Skeletal muscle satellite cell (primary cell): ENCODE measurements at regions not wholly inside any gene's neighbourhood (a gene's known extent, or its start where the extent isn't known, plus 50 kb on each side); places are given as distances from the start of the nearest gene placed in this dataset.
A peak's percentile ranks its signal among the peaks of the same experiment; 100 is the strongest.

Experiments used
- H3K27me3 ChIP-seq: 2 replicates; pipeline ENCODE4 v1.7.0; 2013; ENCODE audit warnings: low read length; ENCODE audit not compliant: control insufficient read depth, insufficient read depth
- H3K36me3 ChIP-seq: 2 replicates; pipeline ENCODE4 v1.7.0; 2013; ENCODE audit warnings: mild to moderate bottlenecking, control low read depth, low read length; ENCODE audit not compliant: insufficient read depth
- H3K4me1 ChIP-seq: 2 replicates; pipeline ENCODE4 v1.7.0; 2013; ENCODE audit warnings: low read length; ENCODE audit not compliant: control insufficient read depth, insufficient read depth
- H3K4me2 ChIP-seq: 2 replicates; pipeline ENCODE4 v1.7.0; 2013; ENCODE audit warnings: mild to moderate bottlenecking, low read length
- H3K4me3 ChIP-seq: 2 replicates; pipeline ENCODE4 v1.7.0; 2013; ENCODE audit warnings: low read length
- H3K9ac ChIP-seq: 2 replicates; pipeline ENCODE4 v1.7.0; 2013; ENCODE audit warnings: mild to moderate bottlenecking, low read depth, low read length, moderate library complexity
- H3K9me3 ChIP-seq: replicated peaks from 2 replicates; pipeline ENCODE4 v1.7.0; 2013; ENCODE audit warnings: mild to moderate bottlenecking, control low read depth, low read length

DNA sequence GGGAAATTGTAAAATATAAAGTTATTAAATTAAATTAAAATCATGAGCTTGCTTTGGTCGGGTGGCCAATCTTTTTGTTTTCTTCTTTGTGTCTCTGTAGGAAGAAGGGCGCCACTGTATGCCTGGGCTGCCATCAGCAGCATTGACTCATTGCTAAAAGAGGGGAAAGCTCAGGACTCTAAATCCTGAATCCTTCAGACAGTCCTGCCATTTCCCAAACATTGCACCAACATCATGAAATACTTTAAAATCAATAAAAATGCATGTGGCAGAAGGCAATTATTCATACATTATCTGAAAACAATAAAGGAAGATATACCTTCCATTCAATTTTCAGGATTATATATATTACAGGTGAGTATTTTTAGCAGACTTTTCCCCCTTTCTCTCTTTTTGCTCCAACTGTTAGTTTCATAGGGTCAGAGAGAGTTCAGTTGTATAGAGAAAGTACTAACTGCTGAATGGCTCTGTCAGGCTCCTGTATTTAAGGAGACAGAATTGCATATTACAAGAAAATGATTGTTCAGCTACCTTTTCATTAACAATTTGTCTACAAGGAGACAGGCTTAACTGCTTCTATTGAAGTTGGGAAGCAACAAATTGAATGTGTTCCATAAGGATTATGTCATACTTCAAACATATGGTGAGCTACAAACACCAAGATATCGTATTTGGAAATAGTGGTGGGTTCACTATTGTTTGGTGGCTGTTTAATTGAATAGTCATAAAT, 95.7 kb downstream of the ATPSCKMT start:
- Histone ChIP-seq H3K4me3 (no peak overlapping the region), H3K4me2 (no peak overlapping the region), H3K4me1 (no peaks in the 10 kb centered on the region), H3K9me3 (no peaks in the 10 kb centered on the region), H3K36me3 (no peaks in the 10 kb centered on the region), H3K9ac (no peak overlapping the region), H3K27me3 (no peaks in the 10 kb centered on the region)

DNA sequence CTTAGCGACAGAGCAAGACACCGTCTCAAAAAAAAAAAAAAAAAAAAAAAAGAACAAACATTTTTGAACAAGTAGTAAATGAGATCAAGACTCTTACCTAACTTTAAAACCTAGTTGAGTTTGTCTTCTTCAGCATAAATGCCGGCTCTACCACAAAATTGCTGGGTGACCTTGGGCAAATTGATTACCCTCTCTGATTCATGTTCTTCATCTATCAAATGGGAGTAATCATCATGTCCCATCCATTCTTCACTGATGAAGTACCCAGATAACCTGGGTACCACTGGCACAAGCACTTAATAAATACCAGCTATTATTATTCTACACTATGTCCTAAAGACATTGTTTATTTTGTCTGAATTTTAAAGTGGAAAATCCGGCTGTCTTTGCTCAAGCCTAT, 96.3 kb downstream of the ATPSCKMT start:
- H3K4me2 ChIP-seq: no peak overlapping the region

DNA sequence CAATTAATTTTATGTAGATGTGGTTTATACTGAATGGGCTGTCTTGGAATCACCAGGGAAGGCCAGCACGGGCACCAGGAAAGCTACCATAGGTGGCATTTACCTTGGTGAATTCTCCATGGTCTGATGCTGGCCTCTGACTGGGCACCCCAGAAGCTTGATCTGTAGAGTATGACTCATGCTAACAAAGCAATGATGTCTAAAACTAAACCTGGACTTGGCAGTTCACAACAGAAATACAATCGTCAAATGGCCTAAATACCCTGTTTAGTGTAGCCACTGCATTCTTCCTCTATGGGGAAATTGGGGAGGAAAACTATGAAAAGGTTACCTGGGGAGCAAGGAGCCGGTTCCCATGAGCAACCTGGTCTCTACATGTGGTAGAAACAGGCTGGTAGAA, 98.0 kb downstream of the ATPSCKMT start:
- Histone ChIP-seq H3K9me3 (no peaks in the 10 kb centered on the region), H3K36me3 (no peaks in the 10 kb centered on the region), H3K27me3 (no peaks in the 10 kb centered on the region)

More for the DNA sequence above, 96.3 kb downstream of the ATPSCKMT start:
- Histone ChIP-seq H3K9ac (no peak overlapping the region), H3K4me1 (no peaks in the 10 kb centered on the region), H3K27me3 (no peaks in the 10 kb centered on the region), H3K4me3 (no peak overlapping the region), H3K36me3 (no peaks in the 10 kb centered on the region), H3K9me3 (no peaks in the 10 kb centered on the region)

DNA sequence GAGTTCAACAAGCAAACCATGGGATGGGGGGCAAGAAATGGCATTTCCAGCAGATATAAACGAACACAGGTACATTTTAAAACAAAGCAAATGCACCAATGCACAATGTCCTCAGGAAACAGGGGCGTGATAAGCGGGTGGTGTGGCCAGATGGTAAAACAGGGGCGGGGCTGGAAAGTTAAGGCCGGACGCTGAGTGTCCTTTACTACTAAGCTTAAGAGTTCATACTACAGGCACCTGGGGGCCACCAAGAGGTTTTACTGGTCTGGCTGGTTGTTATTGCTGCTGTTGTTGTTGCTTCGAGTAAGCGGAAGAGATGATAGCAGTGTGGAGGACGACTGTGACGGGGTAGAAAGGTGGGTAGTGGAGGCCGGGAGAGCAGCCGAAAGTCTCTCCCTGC, 99.8 kb downstream of the ATPSCKMT start:
- no peaks in the 10 kb centered on the region for H3K27me3 ChIP-seq
- H3K4me1 ChIP-seq: no peaks in the 10 kb centered on the region
- H3K4me3 ChIP-seq: no peak overlapping the region
- H3K36me3 ChIP-seq: no peaks in the 10 kb centered on the region
- no peaks in the 10 kb centered on the region for H3K9me3 ChIP-seq
- no peak overlapping the region for H3K4me2 ChIP-seq
- no peak overlapping the region for H3K9ac ChIP-seq

More for the DNA sequence above, 98.0 kb downstream of the ATPSCKMT start:
- H3K4me2 ChIP-seq: no peak overlapping the region
- no peak overlapping the region for H3K4me3 ChIP-seq
- H3K9ac ChIP-seq: no peak overlapping the region
- H3K4me1 ChIP-seq: no peaks in the 10 kb centered on the region

DNA sequence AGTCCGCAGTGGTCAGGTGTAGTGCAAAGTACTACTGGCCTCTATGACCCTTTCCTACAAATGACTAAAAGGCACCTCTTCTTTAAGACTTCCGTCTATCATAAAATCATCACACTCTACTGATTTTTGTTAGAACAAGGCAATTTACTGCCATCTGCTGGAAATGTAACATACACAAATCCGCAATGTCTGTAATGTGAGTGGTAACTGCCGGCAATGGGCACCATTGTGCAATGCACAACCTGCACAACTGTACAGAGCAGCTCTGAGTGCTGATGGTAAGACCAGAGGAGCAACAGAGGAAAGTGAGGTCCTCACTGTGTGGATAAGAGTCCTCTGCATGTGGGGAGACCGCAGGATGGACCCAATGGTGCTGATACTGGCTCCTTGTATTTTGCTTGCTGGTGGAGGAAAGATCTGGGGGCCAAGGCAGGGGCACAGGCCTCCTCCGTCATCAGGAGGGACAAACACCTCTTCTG, 103.7 kb downstream of the ATPSCKMT start:
- Histone ChIP-seq H3K4me3 (no peak overlapping the region), H3K36me3 (no peaks in the 10 kb centered on the region), H3K4me1 (no peaks in the 10 kb centered on the region), H3K4me2 (no peak overlapping the region), H3K9ac (no peak overlapping the region), H3K27me3 (no peaks in the 10 kb centered on the region), H3K9me3 (no peaks in the 10 kb centered on the region)

DNA sequence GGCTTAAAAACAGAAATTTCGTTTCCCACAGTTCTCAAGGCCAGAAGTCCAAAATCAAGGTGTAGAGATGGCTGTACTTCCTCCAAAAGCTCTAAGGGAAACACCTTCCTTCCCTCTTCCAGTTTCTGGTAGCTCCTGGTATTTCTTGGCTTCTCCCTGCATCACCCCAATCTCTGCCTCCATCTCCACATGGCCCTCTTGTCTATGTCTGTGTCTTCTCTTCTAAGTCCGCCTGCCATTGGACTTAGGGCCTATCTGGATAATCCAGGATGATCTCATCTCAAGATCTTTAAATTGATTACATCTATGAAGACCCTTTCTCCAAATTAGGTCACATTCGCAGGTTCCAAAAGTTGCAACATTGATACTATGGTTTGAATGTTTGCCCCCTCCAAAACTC, 105.6 kb downstream of the ATPSCKMT start:
- no peaks in the 10 kb centered on the region for H3K36me3 ChIP-seq
- H3K9me3 ChIP-seq: no peaks in the 10 kb centered on the region
- H3K4me2 ChIP-seq: no peak overlapping the region
- peaks cover under 1% of the 10 kb centered on the region for H3K4me1 ChIP-seq
- no peak overlapping the region for H3K4me3 ChIP-seq
- no peak overlapping the region for H3K9ac ChIP-seq
- no peaks in the 10 kb centered on the region for H3K27me3 ChIP-seq

DNA sequence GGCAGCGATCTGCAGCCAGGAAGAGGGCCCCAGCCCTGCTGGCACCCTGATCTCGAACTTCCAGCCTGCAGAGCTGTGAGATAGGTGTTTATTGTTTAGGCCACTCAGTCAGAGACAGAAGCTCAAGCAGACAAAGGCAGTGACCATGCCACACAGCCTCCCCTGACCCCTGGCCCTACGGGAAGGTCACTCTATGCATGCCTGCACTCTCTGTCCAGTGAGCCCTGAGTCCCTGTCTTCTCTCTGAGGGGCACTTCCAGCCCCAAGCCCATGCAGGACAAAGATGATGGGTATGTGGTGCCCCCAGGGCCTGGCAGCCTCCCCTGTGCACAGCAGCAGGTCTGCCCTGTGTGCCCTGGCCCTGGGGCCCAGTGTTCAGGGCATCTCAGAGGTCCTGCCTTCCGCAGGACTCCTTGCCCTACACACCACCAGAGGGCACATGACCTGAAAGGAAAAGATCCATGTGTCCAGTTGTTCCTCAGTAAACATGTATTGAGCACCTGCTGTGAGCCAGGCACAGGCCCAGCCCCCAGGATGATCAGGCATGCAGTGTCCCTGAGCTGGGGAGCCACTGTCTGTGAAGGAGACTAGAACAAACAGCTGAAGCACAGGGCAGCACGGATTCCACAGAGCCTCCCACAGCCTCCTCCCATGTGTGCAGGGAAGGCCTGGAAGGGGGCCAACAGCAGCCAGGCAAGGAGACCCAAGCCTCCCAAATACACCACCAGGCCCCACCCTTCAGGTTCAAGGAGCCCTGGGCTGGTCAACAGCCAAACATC, 109.3 kb downstream of the ATPSCKMT start:
- H3K4me1 ChIP-seq: peaks cover 5% of the 10 kb centered on the region
- H3K4me3 ChIP-seq: no peak overlapping the region
- no peak overlapping the region for H3K4me2 ChIP-seq
- no peaks in the 10 kb centered on the region for H3K36me3 ChIP-seq
- no peak overlapping the region for H3K9ac ChIP-seq
- no peaks in the 10 kb centered on the region for H3K9me3 ChIP-seq
- H3K27me3 ChIP-seq: peaks cover 2% of the 10 kb centered on the region

DNA sequence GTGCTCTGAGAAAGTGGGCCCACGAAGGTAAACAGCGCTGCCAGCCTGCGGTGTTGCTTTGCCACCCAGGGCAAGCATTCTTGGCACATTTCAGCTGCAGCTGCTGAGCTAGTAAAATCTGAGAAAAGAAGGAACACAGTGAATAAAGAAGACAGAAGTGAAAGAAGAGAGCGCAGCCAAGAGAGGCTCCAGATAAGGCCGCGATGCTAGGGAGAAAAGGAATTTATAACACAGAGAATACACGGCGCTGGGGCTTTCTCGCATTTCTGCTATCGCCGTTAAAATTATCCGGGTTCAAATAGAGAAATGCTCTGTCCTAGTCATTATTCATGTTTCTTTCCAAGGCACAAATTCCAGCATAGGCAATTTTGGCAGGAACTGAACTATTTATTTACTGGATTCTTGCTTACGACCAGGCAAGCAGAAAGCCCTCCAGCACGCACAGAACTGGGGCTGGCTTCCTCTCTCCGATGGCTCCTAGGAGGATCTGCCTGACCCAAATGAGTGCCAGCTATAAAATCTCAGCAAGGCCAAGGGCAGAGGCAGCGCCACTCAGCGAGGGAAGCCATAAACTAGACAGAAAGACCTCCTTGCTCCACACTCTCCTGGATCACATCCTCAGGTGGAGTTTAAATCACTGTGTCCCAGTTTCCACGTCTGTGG, 111.2 kb downstream of the ATPSCKMT start:
- Histone ChIP-seq H3K9ac (no peak overlapping the region), H3K4me3 (peak overlapping the region; percentile 18), H3K36me3 (no peaks in the 10 kb centered on the region), H3K9me3 (no peaks in the 10 kb centered on the region), H3K27me3 (peaks cover 2% of the 10 kb centered on the region), H3K4me2 (peak overlapping the region; percentile 71), H3K4me1 (peaks cover 5% of the 10 kb centered on the region)

DNA sequence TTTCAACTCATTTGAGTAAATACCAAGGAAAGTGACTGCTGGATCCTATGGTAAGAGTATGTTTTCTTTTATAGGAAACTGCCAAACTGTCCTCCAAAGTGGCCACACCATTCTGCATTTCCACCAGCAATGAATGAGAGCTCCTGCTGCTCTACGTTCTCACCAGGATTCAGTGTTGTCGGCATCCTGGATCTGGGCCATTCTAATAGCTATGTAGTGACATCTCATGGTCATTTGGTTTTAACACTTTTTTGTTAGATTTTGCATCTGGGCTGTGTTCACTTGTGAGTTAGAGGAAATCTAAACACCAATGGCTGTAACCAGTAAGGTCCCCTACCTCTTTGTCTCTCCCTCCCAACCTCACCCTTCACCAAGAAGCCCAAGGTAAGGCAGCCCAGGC, 115.9 kb downstream of the ATPSCKMT start:
- Histone ChIP-seq H3K4me2 (no peak overlapping the region), H3K4me3 (no peak overlapping the region), H3K27me3 (peaks cover 1% of the 10 kb centered on the region), H3K36me3 (no peaks in the 10 kb centered on the region), H3K9ac (no peak overlapping the region), H3K9me3 (no peaks in the 10 kb centered on the region), H3K4me1 (peaks cover 3% of the 10 kb centered on the region)

DNA sequence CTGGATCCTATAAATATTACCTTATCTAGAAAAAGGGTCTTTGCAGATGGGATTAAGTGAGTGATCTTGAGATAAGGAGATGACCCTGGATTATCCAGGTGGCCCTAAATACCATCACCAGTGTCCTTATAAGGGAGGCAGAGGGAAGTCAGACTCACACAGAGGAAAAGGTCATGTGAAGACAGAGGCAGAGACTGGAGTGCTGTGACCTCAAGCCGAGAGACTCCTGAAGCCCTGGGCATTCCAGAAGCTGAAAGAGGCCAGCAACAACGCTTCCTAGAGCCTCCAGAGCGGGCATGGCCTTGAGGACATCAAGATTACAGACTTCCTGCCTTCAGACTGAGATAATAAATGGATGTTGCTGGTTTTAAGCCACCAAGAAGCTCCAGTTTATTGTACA, 118.8 kb downstream of the ATPSCKMT start:
- H3K27me3 ChIP-seq: no peaks in the 10 kb centered on the region
- H3K4me3 ChIP-seq: no peak overlapping the region
- H3K9me3 ChIP-seq: no peaks in the 10 kb centered on the region
- H3K36me3 ChIP-seq: no peaks in the 10 kb centered on the region
- H3K4me2 ChIP-seq: no peak overlapping the region
- H3K9ac ChIP-seq: no peak overlapping the region
- no peaks in the 10 kb centered on the region for H3K4me1 ChIP-seq

DNA sequence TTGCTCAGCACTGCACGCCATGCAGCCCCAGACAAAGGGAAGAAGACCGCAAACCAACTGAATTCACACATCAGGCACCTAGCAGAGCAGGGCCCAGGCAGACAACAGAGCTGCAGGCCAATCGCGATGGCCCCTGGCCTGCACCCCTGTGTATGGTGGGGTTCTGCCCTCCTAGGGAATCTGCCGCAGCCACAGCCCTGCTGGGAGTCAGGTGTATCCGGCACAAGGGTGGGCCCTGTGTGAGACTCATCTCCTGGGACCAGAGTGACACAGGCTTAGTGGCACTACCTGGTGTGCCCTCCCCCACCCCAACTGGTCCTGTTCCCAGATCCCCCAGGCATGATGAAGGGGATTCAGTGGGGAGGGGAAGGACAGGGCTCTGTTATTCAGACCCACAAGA, 122.8 kb downstream of the ATPSCKMT start:
- Histone ChIP-seq H3K4me1 (no peaks in the 10 kb centered on the region), H3K36me3 (no peaks in the 10 kb centered on the region), H3K9me3 (no peaks in the 10 kb centered on the region), H3K27me3 (no peaks in the 10 kb centered on the region), H3K4me2 (no peak overlapping the region), H3K4me3 (no peak overlapping the region), H3K9ac (no peak overlapping the region)
